ENCODE measurements at regions not wholly inside any gene's neighbourhood (a gene's known extent, or its start where the extent isn't known, plus 50 kb on each side); places are given as distances from the start of the nearest gene placed in this dataset.

DNA sequence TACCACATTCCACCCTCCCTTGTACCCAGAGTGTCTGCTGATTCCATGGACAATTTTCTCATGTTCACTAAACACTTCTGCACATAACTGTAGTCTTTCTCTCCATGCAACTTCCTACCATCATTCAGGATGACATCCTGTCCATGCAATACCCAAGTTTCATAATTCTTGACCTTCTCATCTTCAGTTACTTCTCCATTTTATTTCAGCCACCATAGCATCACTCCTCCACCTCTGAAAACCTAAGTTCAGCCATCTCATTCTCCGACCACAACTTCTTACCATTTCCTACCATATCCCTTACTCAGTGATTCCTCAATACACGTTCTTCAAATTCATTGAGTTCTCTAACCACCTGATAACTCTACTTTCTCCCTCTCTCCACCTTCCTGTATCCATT is 216.5 kb upstream of the TENT5A start:
- no peak for DNase-seq (ENCODE audit: low spot score)
- peaks cover 18% of the 10 kb centered on the region for H3K4me1 Mint-ChIP-seq

More for the DNA sequence above, 216.5 kb upstream of the TENT5A start:
- no peaks in the 10 kb centered on the region for H3K27me3 Mint-ChIP-seq (ENCODE audit: low read depth)
- H3K9me3 Mint-ChIP-seq, result peaks cover 31% of the 10 kb centered on the region
- peaks cover 24% of the 10 kb centered on the region for H3K36me3 Mint-ChIP-seq
- no peak for ATAC-seq
- TF ChIP-seq, protein P1, sequence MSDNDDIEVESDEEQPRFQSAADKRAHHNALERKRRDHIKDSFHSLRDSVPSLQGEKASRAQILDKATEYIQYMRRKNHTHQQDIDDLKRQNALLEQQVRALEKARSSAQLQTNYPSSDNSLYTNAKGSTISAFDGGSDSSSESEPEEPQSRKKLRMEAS (CRISPR knock-in tag; IDR thresholded peaks at IDR 0.05), result no peak
- TF ChIP-seq, protein P2, sequence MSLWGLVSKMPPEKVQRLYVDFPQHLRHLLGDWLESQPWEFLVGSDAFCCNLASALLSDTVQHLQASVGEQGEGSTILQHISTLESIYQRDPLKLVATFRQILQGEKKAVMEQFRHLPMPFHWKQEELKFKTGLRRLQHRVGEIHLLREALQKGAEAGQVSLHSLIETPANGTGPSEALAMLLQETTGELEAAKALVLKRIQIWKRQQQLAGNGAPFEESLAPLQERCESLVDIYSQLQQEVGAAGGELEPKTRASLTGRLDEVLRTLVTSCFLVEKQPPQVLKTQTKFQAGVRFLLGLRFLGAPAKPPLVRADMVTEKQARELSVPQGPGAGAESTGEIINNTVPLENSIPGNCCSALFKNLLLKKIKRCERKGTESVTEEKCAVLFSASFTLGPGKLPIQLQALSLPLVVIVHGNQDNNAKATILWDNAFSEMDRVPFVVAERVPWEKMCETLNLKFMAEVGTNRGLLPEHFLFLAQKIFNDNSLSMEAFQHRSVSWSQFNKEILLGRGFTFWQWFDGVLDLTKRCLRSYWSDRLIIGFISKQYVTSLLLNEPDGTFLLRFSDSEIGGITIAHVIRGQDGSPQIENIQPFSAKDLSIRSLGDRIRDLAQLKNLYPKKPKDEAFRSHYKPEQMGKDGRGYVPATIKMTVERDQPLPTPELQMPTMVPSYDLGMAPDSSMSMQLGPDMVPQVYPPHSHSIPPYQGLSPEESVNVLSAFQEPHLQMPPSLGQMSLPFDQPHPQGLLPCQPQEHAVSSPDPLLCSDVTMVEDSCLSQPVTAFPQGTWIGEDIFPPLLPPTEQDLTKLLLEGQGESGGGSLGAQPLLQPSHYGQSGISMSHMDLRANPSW (CRISPR knock-in tag; conservative IDR thresholded peaks at IDR 0.05; ENCODE audit: low read depth), result no peak
- no peak for TF ChIP-seq PRRX2 (CRISPR knock-in tag; IDR thresholded peaks at IDR 0.05)
- no peak for TF ChIP-seq OVOL2 (CRISPR knock-in tag; IDR thresholded peaks at IDR 0.05; ENCODE audit: borderline replicate concordance)
- TF ChIP-seq NFYB (CRISPR knock-in tag; conservative IDR thresholded peaks at IDR 0.05; ENCODE audit: low read depth), result no peak
- TF ChIP-seq, protein P3, sequence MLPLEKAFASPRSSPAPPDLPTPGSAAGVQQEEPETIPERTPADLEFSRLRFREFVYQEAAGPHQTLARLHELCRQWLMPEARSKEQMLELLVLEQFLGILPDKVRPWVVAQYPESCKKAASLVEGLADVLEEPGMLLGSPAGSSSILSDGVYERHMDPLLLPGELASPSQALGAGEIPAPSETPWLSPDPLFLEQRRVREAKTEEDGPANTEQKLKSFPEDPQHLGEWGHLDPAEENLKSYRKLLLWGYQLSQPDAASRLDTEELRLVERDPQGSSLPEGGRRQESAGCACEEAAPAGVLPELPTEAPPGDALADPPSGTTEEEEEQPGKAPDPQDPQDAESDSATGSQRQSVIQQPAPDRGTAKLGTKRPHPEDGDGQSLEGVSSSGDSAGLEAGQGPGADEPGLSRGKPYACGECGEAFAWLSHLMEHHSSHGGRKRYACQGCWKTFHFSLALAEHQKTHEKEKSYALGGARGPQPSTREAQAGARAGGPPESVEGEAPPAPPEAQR (CRISPR knock-in tag; IDR thresholded peaks at IDR 0.05), result no peak
- TF ChIP-seq GTF2I (CRISPR knock-in tag; conservative IDR thresholded peaks at IDR 0.05), result no peak
- TF ChIP-seq, protein P4, sequence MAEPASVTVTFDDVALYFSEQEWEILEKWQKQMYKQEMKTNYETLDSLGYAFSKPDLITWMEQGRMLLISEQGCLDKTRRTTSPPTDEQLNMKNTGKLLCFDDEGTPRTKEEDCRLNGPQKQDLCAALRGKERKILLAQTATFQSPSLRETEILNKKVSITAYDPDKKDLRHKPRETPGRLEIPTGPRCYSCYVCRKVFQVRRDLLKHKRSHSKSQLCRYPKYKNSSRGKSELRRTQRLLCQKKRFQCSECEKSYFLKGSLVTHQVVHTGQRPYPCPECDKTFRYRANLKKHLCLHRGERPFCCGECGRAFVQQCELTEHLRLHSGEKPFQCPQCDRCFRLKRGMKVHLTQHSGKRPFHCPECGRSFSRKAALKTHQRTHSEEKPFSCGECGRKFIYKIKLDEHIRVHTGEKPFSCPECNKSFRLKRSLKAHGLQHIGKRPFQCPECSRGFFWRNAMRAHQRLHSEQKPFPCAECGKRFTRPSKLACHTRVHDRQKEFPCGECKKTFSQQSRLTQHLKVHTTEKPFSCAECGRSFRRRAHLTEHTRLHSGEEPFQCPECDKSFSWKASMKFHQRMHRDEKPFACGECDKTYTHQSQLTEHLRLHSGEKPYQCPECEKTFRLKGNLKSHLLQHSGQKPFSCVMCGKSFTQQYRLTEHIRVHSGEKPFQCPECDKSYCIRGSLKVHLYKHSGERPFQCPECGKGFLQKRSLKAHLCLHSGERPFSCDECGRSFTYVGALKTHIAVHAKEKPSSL (CRISPR knock-in tag; conservative IDR thresholded peaks at IDR 0.05), result no peak
- no peak for TF ChIP-seq ERG (CRISPR knock-in tag; IDR thresholded peaks at IDR 0.05)
- TF ChIP-seq ESRRA (CRISPR knock-in tag; IDR thresholded peaks at IDR 0.05; ENCODE audit: borderline replicate concordance), result no peak
- TF ChIP-seq ZNF416 (CRISPR knock-in tag; IDR thresholded peaks at IDR 0.05), result no peak
- TF ChIP-seq ZBTB43 (CRISPR knock-in tag; IDR thresholded peaks at IDR 0.05), result no peak
- no peak for TF ChIP-seq E2F4 (CRISPR knock-in tag; IDR thresholded peaks at IDR 0.05; ENCODE audit: borderline replicate concordance, low read depth)
- no peak for TF ChIP-seq RELA (CRISPR knock-in tag; IDR thresholded peaks at IDR 0.05; ENCODE audit: borderline replicate concordance)
- no peak overlapping the region for H3K27ac Mint-ChIP-seq
- H3K4me3 Mint-ChIP-seq, result no peak overlapping the region
- CTCF ChIA-PET, result interaction anchor here (0.6 kb wide), 1 partner anchor 1252 kb away, joined by 3 read pairs; no protein-coding TSS in a partner anchor
- POLR2A ChIA-PET, result no interaction called here

All from WTC11 (cell line).